Heart right ventricle (tissue), 16 donors: ENCODE measurements at regions not wholly inside any gene's neighbourhood (a gene's known extent, or its start where the extent isn't known, plus 50 kb on each side); places are given as distances from the start of the nearest gene placed in this dataset.

Experiments used
- ATAC-seq, 8 donors: fragments of 200-7000 bp; cut with Tn5 transposase; one replicate each; pipeline ENCODE4 v1.9.1; 2020; ENCODE audit warnings: mild to moderate bottlenecking in 8 of 8, moderate library complexity in 8 of 8, moderate number of reproducible peaks in 1 of 8
- DNase-seq, 2 donors: peaks; one replicate each; pipeline ENCODE4 v3.0.0-alpha.2; 2020
- H3K27ac ChIP-seq, 10 donors: fragments of 200-600 bp; sonication (generic) in 2 of 10; one replicate each; pipeline versions ENCODE4 v1.5.0 to v1.8.0; 2020 to 2022; ENCODE audit warnings: mild to moderate bottlenecking in 3 of 10
- H3K27me3 ChIP-seq, 7 donors: fragments of 200-600 bp; one replicate each; pipeline ENCODE4 v1.8.0; 2021 to 2022; ENCODE audit warnings: mild to moderate bottlenecking in 2 of 7
- H3K36me3 ChIP-seq, 9 donors: fragments of 200-600 bp; sonication (generic) in 1 of 9; one replicate each; pipeline versions ENCODE4 v1.5.0 to v1.8.0; 2020 to 2022; ENCODE audit warnings: mild to moderate bottlenecking in 2 of 9
- H3K4me1 ChIP-seq, 9 donors: fragments of 200-600 bp; sonication (generic) in 1 of 9; one replicate each; pipeline versions ENCODE4 v1.5.0 to v1.8.0; 2020 to 2022; ENCODE audit warnings: mild to moderate bottlenecking in 4 of 9
- H3K4me3 ChIP-seq, 10 donors: fragments of 200-600 bp; sonication (generic) in 2 of 10; one replicate each; pipeline versions ENCODE4 v1.5.0 to v1.8.0; 2020 to 2022; ENCODE audit warnings: mild to moderate bottlenecking in 7 of 10, moderate library complexity in 2 of 10
- H3K9me3 ChIP-seq, 11 donors: fragments of 200-600 bp in 10 of 11; sonication (generic) in 2 of 11; one replicate each; pipeline versions ENCODE4 v1.5.0 to v1.8.0; 2013 to 2022; ENCODE audit warnings: mild to moderate bottlenecking in 2 of 11, control low read depth in 1 of 11, moderate library complexity in 1 of 11
- CTCF ChIP-seq, 9 donors: fragments of 200-600 bp; sonication (generic) in 2 of 9; IDR thresholded peaks; one replicate each; pipeline versions ENCODE4 v1.5.0 to v1.8.0; 2021 to 2022; ENCODE audit warnings: antibody characterized with exemption in 9 of 9, mild to moderate bottlenecking in 5 of 9, moderate library complexity in 1 of 9
- WGBS, 2 donors: extraction: QIAGEN DNeasy Blood & Tissue Kit; methylation state at CpG; one replicate each; pipeline ENCODE4 v1.1.7; 2013; ENCODE audit warnings: inconsistent platforms in 1 of 2; 5-methylcytosine and 5-hydroxymethylcytosine counted together
- intact Hi-C, 10 donors: fragments of 100-400 bp; cut with DNase I; formaldehyde crosslinking; loops; one replicate each; pipeline versions ENCODE4 v1.11.1 to v1.14.2; 2022
- donor health status: Arrhythmogenic right ventricular cardiomyopathy.
- donor health status: ischemic (EF 13 %, LVEDD 7.1; RV severe dilation, severe dysfunction).
- donor health status: healthy with polysubstance abuse.
- donor health status: DM: no; HTN: yes; CAD: no.
- donor health status: DM: no; HTN: no; CAD: no.
- donor health status: ischemic (EF 25% LVEDD 6.9; RV normal size, moderate dysfunction).
- donor health status: ischemic (EF 25% LVEDD 5.7; RV mildly dilated, moderate dysfunction).
- donor health status: healthy.
- donor health status: DM: yes; HTN: yes; CAD: no.
- donor health status: Ischemic cardiomyopathy.
- donor health status: ischemic (EF 35%, LVEDD 5.7; RV mildly dilated, moderate dysfunction).
- donor health status: nonischemic (EF 11% LVEDD 7.7; RV severe dilation, severe dysfunction).
- donor health status: DM: yes; HTN: yes; CAD: no.
- donor health status: PGD.
- donor health status: ischemic (EF 29% LVEDD 5.4; RV normal size, mild dysfunction).
- donor health status: nonischemic (EF 23%, LVEDD 6.1; RV moderate dilation, normal function).

GRCh38 chr5:82786748-82787147 is 290.4 kb downstream of the TMEM167A start:
- H3K4me3 ChIP-seq, result no peak overlapping the region

GRCh38 chr5:82785882-82786509 is 291.2 kb downstream of the TMEM167A start:
- intact Hi-C loops, result loop anchor here in 1 of 10 donors (10.0 kb wide), 1 partner anchor 121 kb away; no protein-coding TSS in a partner anchor
- Histone ChIP-seq H3K36me3 (no peaks in the 10 kb centered on the region), H3K27me3 (no peaks in the 10 kb centered on the region), H3K9me3 (no peaks in the 10 kb centered on the region), H3K4me3 (no peak overlapping the region), H3K4me1 (no peaks in the 10 kb centered on the region), H3K27ac (no peak overlapping the region)
- TF ChIP-seq CTCF (IDR thresholded peaks at IDR 0.05), result no peak
- no peak for ATAC-seq
- DNase-seq, result no peak

More at GRCh38 chr5:82786748-82787147, 290.4 kb downstream of the TMEM167A start:
- Histone ChIP-seq H3K27ac (no peak overlapping the region), H3K4me1 (no peaks in the 10 kb centered on the region), H3K9me3 (no peaks in the 10 kb centered on the region), H3K27me3 (no peaks in the 10 kb centered on the region), H3K36me3 (no peaks in the 10 kb centered on the region)
- no peak for TF ChIP-seq CTCF (IDR thresholded peaks at IDR 0.05)
- no peak for ATAC-seq
- 94 to 97% methylated on average over 3 of the region's 3 CpGs for WGBS, 2 donors
- intact Hi-C loops, result loop anchor here in 1 of 10 donors (10.0 kb wide), 1 partner anchor 122 kb away; no protein-coding TSS in a partner anchor
- DNase-seq, result no peak

- Histone ChIP-seq H3K9me3 (no peaks in the 10 kb centered on the region), H3K27me3 (no peaks in the 10 kb centered on the region), H3K4me3 (no peak overlapping the region), H3K4me1 (no peaks in the 10 kb centered on the region), H3K27ac (no peak overlapping the region), H3K36me3 (no peaks in the 10 kb centered on the region)
- no peak for DNase-seq
- no peak for ATAC-seq
- no peak for TF ChIP-seq CTCF (IDR thresholded peaks at IDR 0.05)
- intact Hi-C loops, result loop anchor here in 1 of 10 donors (10.0 kb wide), 1 partner anchor 121 kb away; no protein-coding TSS in a partner anchor
Observed at GRCh38 chr5:82785456-82785855, 291.7 kb downstream of the TMEM167A start.

- 87 to 89% methylated on average over 1 of the region's 1 CpG for WGBS, 2 donors
- no peaks in the 10 kb centered on the region for H3K36me3 ChIP-seq
- no peak for ATAC-seq
- intact Hi-C loops, result loop anchor here in 1 of 10 donors (10.0 kb wide), 1 partner anchor 120 kb away; no protein-coding TSS in a partner anchor
- H3K4me3 ChIP-seq, result no peak overlapping the region
- H3K27ac ChIP-seq, result no peak overlapping the region
- no peak for DNase-seq
- H3K27me3 ChIP-seq, result no peaks in the 10 kb centered on the region
- no peaks in the 10 kb centered on the region for H3K4me1 ChIP-seq
- no peaks in the 10 kb centered on the region for H3K9me3 ChIP-seq
- TF ChIP-seq CTCF (IDR thresholded peaks at IDR 0.05), result no peak
Observed at GRCh38 chr5:82784521-82784920, 292.7 kb downstream of the TMEM167A start.
